ENCODE measurements at regions not wholly inside any gene's neighbourhood (a gene's known extent, or its start where the extent isn't known, plus 50 kb on each side); places are given as distances from the start of the nearest gene placed in this dataset.

GRCh38 chr20:17137692-17138091, 89.1 kb upstream of the PCSK2 start:
- ChIA-PET POLR2A (no interaction called here), CTCF (no interaction called here)
- no peak for TF ChIP-seq CTCF (IDR thresholded peaks at IDR 0.05; ENCODE audit: control extremely low read depth, extremely low read depth, low read depth, missing control alignments)
- DNase-seq (ENCODE audit: extremely low spot score), result no peak

GRCh38 chr20:17138237-17138636, 88.6 kb upstream of the PCSK2 start:
- ChIA-PET CTCF (no interaction called here), POLR2A (no interaction called here)
- no peak for TF ChIP-seq CTCF (IDR thresholded peaks at IDR 0.05; ENCODE audit: control extremely low read depth, extremely low read depth, low read depth, missing control alignments)
- no peak for DNase-seq (ENCODE audit: extremely low spot score)

GRCh38 chr20:17140894-17141293, 85.9 kb upstream of the PCSK2 start:
- POLR2A ChIA-PET, result no interaction called here
- DNase-seq (ENCODE audit: extremely low spot score), result no peak
- CTCF ChIA-PET, result interaction anchor here (1.0 kb wide), 1 partner anchor 11 kb away, joined by 3 read pairs; no protein-coding TSS in a partner anchor
- no peak for TF ChIP-seq CTCF (IDR thresholded peaks at IDR 0.05; ENCODE audit: control extremely low read depth, extremely low read depth, low read depth, missing control alignments)

GRCh38 chr20:17141568-17141967, 85.3 kb upstream of the PCSK2 start:
- no peak for DNase-seq (ENCODE audit: extremely low spot score)
- no peak for TF ChIP-seq CTCF (IDR thresholded peaks at IDR 0.05; ENCODE audit: control extremely low read depth, extremely low read depth, low read depth, missing control alignments)
- CTCF ChIA-PET, result no interaction called here
- POLR2A ChIA-PET, result no interaction called here

GRCh38 chr20:17142666-17143065, 84.2 kb upstream of the PCSK2 start:
- TF ChIP-seq CTCF (IDR thresholded peaks at IDR 0.05; ENCODE audit: control extremely low read depth, extremely low read depth, low read depth, missing control alignments), result no peak
- no peak for DNase-seq (ENCODE audit: extremely low spot score)
- POLR2A ChIA-PET, result no interaction called here
- CTCF ChIA-PET, result interaction anchor here (1.2 kb wide), 1 partner anchor 40 kb away, joined by 3 read pairs; no protein-coding TSS in a partner anchor

GRCh38 chr20:17150858-17151257, 76.0 kb upstream of the PCSK2 start:
- ChIA-PET POLR2A (no interaction called here), CTCF (no interaction called here)
- TF ChIP-seq CTCF (IDR thresholded peaks at IDR 0.05; ENCODE audit: control extremely low read depth, extremely low read depth, low read depth, missing control alignments), result no peak
- no peak for DNase-seq (ENCODE audit: extremely low spot score)

- ChIA-PET CTCF (no interaction called here), POLR2A (no interaction called here)
- no peak for TF ChIP-seq CTCF (IDR thresholded peaks at IDR 0.05; ENCODE audit: control extremely low read depth, extremely low read depth, low read depth, missing control alignments)
- DNase-seq (ENCODE audit: extremely low spot score), result no peak
These were observed 71.4 kb upstream of the PCSK2 start for GRCh38 chr20:17155401-17155800.

Measured in GM10248 (cell line).